Peyer's patch (tissue), 4 donors: ENCODE measurements at regions not wholly inside any gene's neighbourhood (a gene's known extent, or its start where the extent isn't known, plus 50 kb on each side); places are given as distances from the start of the nearest gene placed in this dataset.
"Not testable (repeated sequence)": the region's sequence is repeated elsewhere in the genome, so short reads cannot be mapped to it uniquely, and the experiment has no call there.

ENCODE experiments used
- DNase-seq, 3 donors: peaks; one replicate each; pipeline ENCODE4 v3.0.0-alpha.2; 2017 to 2019
- H3K27ac ChIP-seq, 4 donors: fragments of 200-600 bp; sonication (generic); one replicate each; pipeline ENCODE4 v1.5.1; 2016 to 2019
- H3K27me3 ChIP-seq, 2 donors: fragments of 200-600 bp; sonication (generic); one replicate each; pipeline ENCODE4 v1.5.1; 2019
- H3K36me3 ChIP-seq, 3 donors: fragments of 200-600 bp; sonication (generic); one replicate each; pipeline ENCODE4 v1.5.1; 2016 to 2019
- H3K4me1 ChIP-seq, 4 donors: fragments of 200-600 bp; sonication (generic); one replicate each; pipeline ENCODE4 v1.5.1; 2016 to 2019
- H3K4me3 ChIP-seq, 4 donors: fragments of 200-600 bp; sonication (generic); 1 replicate in 3 of 4; 2 replicates in 1 of 4; pipeline ENCODE4 v1.5.1; 2016 to 2019; ENCODE audit warnings: mild to moderate bottlenecking in 1 of 4
- H3K9me3 ChIP-seq, 4 donors: fragments of 200-600 bp; sonication (generic); one replicate each; pipeline ENCODE4 v1.5.1; 2016 to 2019; ENCODE audit warnings: mild to moderate bottlenecking in 1 of 4
- POLR2A ChIP-seq, 2 donors: fragments of 450-650 bp; IDR thresholded peaks; one replicate each; pipeline ENCODE4 v1.5.1; 2017; ENCODE audit warnings: antibody characterized with exemption in 2 of 2, mild to moderate bottlenecking in 2 of 2, moderate library complexity in 2 of 2
- TF ChIP-seq, protein P1 (sequence below), 6 experiments: fragments of 450-650 bp in 4 of 6; fragments of 200-600 bp in 2 of 6; sonication (generic) in 1 of 6; IDR thresholded peaks; one replicate each; pipeline ENCODE4 v1.5.1; 2017 to 2019; ENCODE audit warnings: antibody characterized with exemption in 6 of 6, mild to moderate bottlenecking in 3 of 6, moderate library complexity in 1 of 6

DNA sequence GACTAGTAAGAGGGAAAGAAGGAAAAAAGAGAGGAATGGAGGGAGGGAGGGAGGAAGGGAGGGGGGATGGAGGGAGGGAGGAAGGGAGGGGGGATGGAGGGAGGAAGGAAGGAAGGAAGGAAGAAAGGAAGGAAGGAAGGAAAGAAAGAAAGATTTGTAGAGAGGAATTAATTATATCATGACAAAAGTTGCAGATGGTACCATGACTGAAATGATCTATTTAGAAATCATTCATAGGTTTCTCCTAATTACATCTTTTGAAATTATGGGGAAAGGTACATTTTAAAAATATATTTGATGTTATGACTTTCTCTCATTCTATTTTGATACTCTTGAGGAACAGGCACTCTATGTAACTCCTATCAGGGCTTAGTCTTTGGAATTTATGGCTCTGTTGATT, 236.2 kb upstream of the BTG1 start:
- Histone ChIP-seq H3K9me3 (no peaks in the 10 kb centered on the region), H3K27ac (no peak overlapping the region), H3K36me3 (no peaks in the 10 kb centered on the region), H3K4me1 (no peaks in the 10 kb centered on the region), H3K27me3 (no peaks in the 10 kb centered on the region), H3K4me3 (no peak overlapping the region)
- no peak for DNase-seq
- TF ChIP-seq, protein P1, sequence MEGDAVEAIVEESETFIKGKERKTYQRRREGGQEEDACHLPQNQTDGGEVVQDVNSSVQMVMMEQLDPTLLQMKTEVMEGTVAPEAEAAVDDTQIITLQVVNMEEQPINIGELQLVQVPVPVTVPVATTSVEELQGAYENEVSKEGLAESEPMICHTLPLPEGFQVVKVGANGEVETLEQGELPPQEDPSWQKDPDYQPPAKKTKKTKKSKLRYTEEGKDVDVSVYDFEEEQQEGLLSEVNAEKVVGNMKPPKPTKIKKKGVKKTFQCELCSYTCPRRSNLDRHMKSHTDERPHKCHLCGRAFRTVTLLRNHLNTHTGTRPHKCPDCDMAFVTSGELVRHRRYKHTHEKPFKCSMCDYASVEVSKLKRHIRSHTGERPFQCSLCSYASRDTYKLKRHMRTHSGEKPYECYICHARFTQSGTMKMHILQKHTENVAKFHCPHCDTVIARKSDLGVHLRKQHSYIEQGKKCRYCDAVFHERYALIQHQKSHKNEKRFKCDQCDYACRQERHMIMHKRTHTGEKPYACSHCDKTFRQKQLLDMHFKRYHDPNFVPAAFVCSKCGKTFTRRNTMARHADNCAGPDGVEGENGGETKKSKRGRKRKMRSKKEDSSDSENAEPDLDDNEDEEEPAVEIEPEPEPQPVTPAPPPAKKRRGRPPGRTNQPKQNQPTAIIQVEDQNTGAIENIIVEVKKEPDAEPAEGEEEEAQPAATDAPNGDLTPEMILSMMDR (IDR thresholded peaks at IDR 0.05), result no peak
- no peak for TF ChIP-seq POLR2A (IDR thresholded peaks at IDR 0.05)

DNA sequence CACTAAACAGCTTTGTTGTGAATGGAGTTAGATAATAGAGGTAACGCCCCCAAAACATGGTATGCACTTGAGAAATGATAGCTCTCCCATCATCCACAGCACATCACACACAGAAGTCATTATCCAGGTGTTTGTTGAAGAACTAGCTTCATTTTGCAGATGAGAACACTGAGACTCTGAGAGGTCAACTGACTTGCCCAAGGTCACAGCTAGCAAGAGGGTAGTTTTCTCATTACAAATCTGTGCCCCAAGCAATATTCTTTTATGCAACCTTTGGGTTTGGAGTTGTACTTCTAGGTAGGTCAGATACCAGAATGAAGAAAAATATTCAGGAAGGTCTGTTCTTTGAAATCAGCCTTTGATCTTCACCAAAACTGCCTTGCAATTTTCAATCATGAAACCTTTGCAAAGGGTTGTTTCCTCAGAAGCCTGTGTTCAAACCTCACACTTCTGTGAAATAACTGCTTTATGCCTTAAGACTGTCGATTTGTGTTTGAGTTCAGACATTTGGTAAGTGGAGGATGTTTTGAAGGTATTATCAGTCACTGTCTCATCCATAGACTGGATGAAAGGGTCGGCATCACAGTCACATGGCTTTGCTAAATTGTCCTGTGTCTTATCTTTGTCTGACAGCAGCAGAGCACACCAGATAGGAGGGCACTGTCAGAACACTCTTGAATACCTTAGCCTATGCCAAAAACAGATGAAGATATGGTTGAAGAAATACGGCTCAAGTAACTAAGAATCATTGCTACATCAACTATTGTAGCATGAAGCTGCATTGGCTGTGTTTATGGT, 233.2 kb upstream of the BTG1 start:
- Histone ChIP-seq H3K36me3 (no peaks in the 10 kb centered on the region), H3K27ac (no peak overlapping the region), H3K4me3 (no peak overlapping the region), H3K9me3 (no peaks in the 10 kb centered on the region), H3K4me1 (no peaks in the 10 kb centered on the region), H3K27me3 (no peaks in the 10 kb centered on the region)
- DNase-seq, result no peak
- TF ChIP-seq, protein P1 (IDR thresholded peaks at IDR 0.05), result no peak
- TF ChIP-seq POLR2A (IDR thresholded peaks at IDR 0.05), result no peak

DNA sequence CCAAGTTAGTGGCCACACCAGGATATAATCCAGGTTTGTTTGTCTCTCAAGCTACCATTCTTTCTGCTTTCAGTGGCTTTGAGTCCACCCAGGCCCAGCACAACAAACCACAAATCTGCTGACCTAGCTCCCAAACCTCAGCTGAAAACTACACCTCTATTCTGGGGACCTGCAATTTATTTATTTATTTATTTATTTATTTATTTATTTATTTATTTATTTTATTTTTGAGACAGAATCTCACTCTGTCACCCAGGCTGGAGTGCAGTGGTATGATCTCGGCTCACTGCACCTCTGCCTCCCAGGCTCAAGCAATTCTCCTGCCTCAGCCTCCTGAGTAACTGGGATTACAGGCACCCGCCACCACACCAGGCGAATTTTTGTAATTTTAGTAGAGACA, 229.9 kb upstream of the BTG1 start:
- H3K27me3 ChIP-seq, H3K9me3 ChIP-seq, H3K27ac ChIP-seq, H3K4me3 ChIP-seq, H3K4me1 ChIP-seq, DNase-seq, H3K36me3 ChIP-seq: not testable (repeated sequence)

DNA sequence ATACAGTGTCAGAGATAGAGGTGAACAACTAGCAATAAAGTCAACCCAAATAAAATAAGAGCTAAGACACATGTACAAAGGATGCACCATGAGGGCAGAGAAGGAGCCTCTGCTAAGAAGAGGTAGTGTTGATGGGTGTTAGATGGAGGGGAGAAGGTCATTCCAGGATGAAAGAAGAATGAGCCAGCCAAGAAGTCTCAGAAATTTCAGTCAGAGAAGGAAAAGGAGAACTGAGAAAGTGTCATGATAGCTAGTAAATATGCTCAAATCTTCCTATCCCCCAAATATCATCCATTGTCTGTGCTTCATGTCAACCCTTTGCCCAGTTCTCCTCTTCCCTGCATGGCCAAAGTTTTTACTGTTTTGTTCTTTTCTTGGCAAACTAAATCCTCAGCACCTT, 225.2 kb upstream of the BTG1 start:
- H3K4me1 ChIP-seq, result no peaks in the 10 kb centered on the region
- H3K27me3 ChIP-seq, result no peaks in the 10 kb centered on the region
- TF ChIP-seq, protein P1 (IDR thresholded peaks at IDR 0.05), result no peak
- TF ChIP-seq POLR2A (IDR thresholded peaks at IDR 0.05), result no peak
- H3K9me3 ChIP-seq, result no peaks in the 10 kb centered on the region
- DNase-seq, result no peak
- H3K27ac ChIP-seq, result no peak overlapping the region
- H3K4me3 ChIP-seq, result no peak overlapping the region
- H3K36me3 ChIP-seq, result no peaks in the 10 kb centered on the region

DNA sequence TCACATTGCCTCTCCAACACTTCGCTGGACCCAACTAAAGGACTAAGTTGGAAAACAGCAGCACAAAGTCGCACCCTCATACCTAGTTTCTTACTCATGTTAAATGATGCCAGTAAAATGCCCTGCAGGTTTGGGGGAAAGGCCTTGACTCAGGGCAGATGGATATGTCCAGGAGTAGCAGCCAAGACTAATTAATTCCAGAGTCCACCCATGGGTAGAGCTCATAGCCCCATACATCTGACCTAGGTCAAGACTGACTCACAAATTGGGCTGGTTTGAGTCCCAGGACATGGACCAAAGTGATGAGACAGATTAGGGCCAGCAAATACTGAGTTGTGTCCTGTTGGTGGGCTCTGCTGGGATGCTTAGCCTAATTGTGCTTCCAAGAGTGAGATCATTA, 224.0 kb upstream of the BTG1 start:
- Histone ChIP-seq H3K27me3 (no peaks in the 10 kb centered on the region), H3K27ac (no peak overlapping the region), H3K9me3 (no peaks in the 10 kb centered on the region), H3K36me3 (no peaks in the 10 kb centered on the region), H3K4me1 (no peaks in the 10 kb centered on the region), H3K4me3 (no peak overlapping the region)
- DNase-seq, result no peak
- no peak for TF ChIP-seq POLR2A (IDR thresholded peaks at IDR 0.05)
- TF ChIP-seq, protein P1 (IDR thresholded peaks at IDR 0.05), result no peak

DNA sequence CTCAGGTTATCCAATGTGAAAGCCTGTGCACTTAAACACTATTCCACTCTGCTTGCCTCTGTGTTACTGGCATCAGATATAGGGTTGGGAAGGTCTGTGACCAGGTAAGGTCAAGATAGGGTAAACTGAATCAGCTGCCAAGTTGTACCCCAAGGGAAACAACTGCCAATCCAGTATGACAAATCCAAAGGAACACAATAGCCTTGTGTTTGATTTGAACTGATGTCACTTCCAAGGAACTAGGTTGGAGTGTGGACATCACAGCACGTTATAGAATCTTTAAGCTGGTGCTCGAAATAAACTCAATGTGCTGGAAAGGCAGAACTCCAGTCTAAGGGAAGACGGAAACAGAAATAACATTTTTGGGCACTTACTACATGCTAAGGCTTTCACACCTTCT, 223.4 kb upstream of the BTG1 start:
- no peak overlapping the region for H3K4me3 ChIP-seq
- no peak overlapping the region for H3K27ac ChIP-seq
- H3K4me1 ChIP-seq, result peaks cover 0 to 3% (median 1%) of the 10 kb centered on the region in 4 donors
- TF ChIP-seq POLR2A (IDR thresholded peaks at IDR 0.05), result no peak
- TF ChIP-seq, protein P1 (IDR thresholded peaks at IDR 0.05), result no peak
- no peaks in the 10 kb centered on the region for H3K27me3 ChIP-seq
- H3K36me3 ChIP-seq, result no peaks in the 10 kb centered on the region
- DNase-seq, result no peak
- no peaks in the 10 kb centered on the region for H3K9me3 ChIP-seq
